B cell (primary cell): ENCODE measurements at regions not wholly inside any gene's neighbourhood (a gene's known extent, or its start where the extent isn't known, plus 50 kb on each side); places are given as distances from the start of the nearest gene placed in this dataset.

Source experiments
- CTCF ChIP-seq: fragments of 200-600 bp; IDR thresholded peaks from one replicate; pipeline ENCODE4 v1.8.0; 2022; ENCODE audit warnings: antibody characterized with exemption, mild to moderate bottlenecking
- EZH2 ChIP-seq: IDR thresholded peaks from 2 replicates; pipeline ENCODE4 v1.6.1; 2012; ENCODE audit warnings: borderline replicate concordance, low read depth, mild to moderate bottlenecking, moderate library complexity, low read length; ENCODE audit not compliant: insufficient read depth, poor library complexity, severe bottlenecking

- TF ChIP-seq CTCF (no peak), EZH2 (no peak)
Measured at GRCh38 chr16:5665834-5666233, 568.2 kb upstream of the EEF2KMT start.
